Small intestine (tissue), 7 donors: ENCODE measurements at regions not wholly inside any gene's neighbourhood (a gene's known extent, or its start where the extent isn't known, plus 50 kb on each side); places are given as distances from the start of the nearest gene placed in this dataset.
"Not testable (repeated sequence)": the region's sequence is repeated elsewhere in the genome, so short reads cannot be mapped to it uniquely, and the experiment has no call there.

Experiments used
- DNase-seq, 2 donors: peaks; one replicate each; pipeline versions ENCODE4 v3.0.0 to v3.0.0-alpha.2; 2013
- FAIRE-seq: peaks from 2 replicates; lab custom pipeline; 2012; peaks lifted over from hg19 to GRCh38; lab: Jason Lieb, UNC
- H3K27ac ChIP-seq, 3 donors: one replicate each; pipeline ENCODE4 v1.5.1; 2013; ENCODE audit warnings: low read length in 2 of 3, mild to moderate bottlenecking in 2 of 3, control low read depth in 1 of 3, inconsistent platforms in 1 of 3, low read depth in 1 of 3, moderate library complexity in 1 of 3
- H3K27me3 ChIP-seq, 3 donors: one replicate each; pipeline ENCODE4 v1.6.1; 2013; ENCODE audit warnings: low read length in 3 of 3, inconsistent platforms in 1 of 3; ENCODE audit not compliant: control insufficient read depth in 3 of 3, insufficient read depth in 3 of 3
- H3K36me3 ChIP-seq, 3 donors: one replicate each; pipeline ENCODE4 v1.6.1; 2013; ENCODE audit warnings: low read length in 3 of 3, inconsistent platforms in 1 of 3, low read depth in 1 of 3, mild to moderate bottlenecking in 1 of 3, moderate library complexity in 1 of 3; ENCODE audit not compliant: control insufficient read depth in 3 of 3, insufficient read depth in 2 of 3
- H3K4me1 ChIP-seq, 3 donors: one replicate each; pipeline ENCODE4 v1.6.1; 2013; ENCODE audit warnings: low read length in 2 of 3, inconsistent platforms in 1 of 3, low read depth in 1 of 3, mild to moderate bottlenecking in 1 of 3, moderate library complexity in 1 of 3; ENCODE audit not compliant: control insufficient read depth in 3 of 3, insufficient read depth in 2 of 3
- H3K4me3 ChIP-seq, 3 donors: one replicate each; pipeline ENCODE4 v1.5.1; 2013; ENCODE audit warnings: low read length in 3 of 3, control low read depth in 1 of 3, inconsistent platforms in 1 of 3, low read depth in 1 of 3, mild to moderate bottlenecking in 1 of 3, moderate library complexity in 1 of 3
- H3K9me3 ChIP-seq, 2 donors: one replicate each; pipeline ENCODE4 v1.6.1; 2013; ENCODE audit warnings: low read depth in 1 of 2, low read length in 1 of 2; ENCODE audit not compliant: control insufficient read depth in 2 of 2, insufficient read depth in 1 of 2
- whole genome bisulfite sequencing, 3 donors: extraction: QIAGEN DNeasy Blood & Tissue Kit; methylation state at CpG; one replicate each; pipeline ENCODE4 v1.1.7; 2013; 5-methylcytosine and 5-hydroxymethylcytosine counted together
- donor health status: healthy with polysubstance abuse.
- donor health status: control.
- donor health status: control.
- donor health status: Bipolar disorder and iron deficiency.
- donor health status: healthy.

GRCh38 chr11:37322333-37323194 is 724.5 kb upstream of the RAG2 start:
- DNase-seq (peak in 1 of 2 donors; percentile 47), FAIRE-seq (no peak)
- Histone ChIP-seq H3K4me1 (no peaks in the 10 kb centered on the region), H3K9me3 (no peaks in the 10 kb centered on the region), H3K36me3 (no peaks in the 10 kb centered on the region), H3K4me3 (no peak overlapping the region), H3K27ac (no peak overlapping the region), H3K27me3 (no peaks in the 10 kb centered on the region)
- WGBS, 3 donors = 34 to 70% (median 43%) methylated on average over 8 of the region's 8 CpGs

GRCh38 chr11:37320921-37321320 is 722.9 kb upstream of the RAG2 start:
- Histone ChIP-seq H3K27me3 (no peaks in the 10 kb centered on the region), H3K27ac (no peak overlapping the region), H3K36me3 (no peaks in the 10 kb centered on the region), H3K9me3 (no peaks in the 10 kb centered on the region), H3K4me1 (no peaks in the 10 kb centered on the region), H3K4me3 (no peak overlapping the region)
- no peak for DNase-seq
- no peak for FAIRE-seq

GRCh38 chr11:37317803-37318202 is 719.8 kb upstream of the RAG2 start:
- no peak for FAIRE-seq
- Histone ChIP-seq H3K4me3 (no peak overlapping the region), H3K27me3 (no peaks in the 10 kb centered on the region), H3K4me1 (no peaks in the 10 kb centered on the region), H3K27ac (no peak overlapping the region), H3K36me3 (no peaks in the 10 kb centered on the region), H3K9me3 (no peaks in the 10 kb centered on the region)
- no peak for DNase-seq
- 49 to 77% (median 71%) methylated on average over 1 of the region's 1 CpG for WGBS, 3 donors

GRCh38 chr11:37313266-37313665 is 715.2 kb upstream of the RAG2 start:
- WGBS, 3 donors = 59 to 83% (median 77%) methylated on average over 2 of the region's 2 CpGs
- DNase-seq (no peak), FAIRE-seq (no peak)
- H3K4me3 ChIP-seq = no peak overlapping the region
- H3K27me3 ChIP-seq = no peaks in the 10 kb centered on the region
- no peaks in the 10 kb centered on the region for H3K36me3 ChIP-seq
- H3K4me1 ChIP-seq = no peaks in the 10 kb centered on the region
- H3K9me3 ChIP-seq = peaks cover 0 to 4% of the 10 kb centered on the region in 2 donors
- H3K27ac ChIP-seq = no peak overlapping the region

DNA sequence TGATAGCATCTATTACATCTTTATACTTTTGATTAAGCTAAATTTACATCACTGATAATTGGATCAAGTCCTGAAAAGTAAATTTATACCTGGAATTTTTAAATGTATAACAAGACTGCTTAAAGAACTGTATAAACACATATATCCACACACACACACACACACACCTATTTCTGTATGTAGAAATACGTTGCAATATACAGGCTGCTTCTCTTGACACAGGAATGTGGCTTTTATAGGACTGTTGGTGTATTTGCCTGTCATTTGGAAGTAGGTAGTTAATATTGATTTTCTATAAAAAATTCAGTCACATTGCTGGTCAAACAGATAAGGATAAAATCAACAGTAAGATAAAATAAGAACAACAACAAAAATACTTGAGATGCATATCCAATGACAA is 708.5 kb upstream of the RAG2 start:
- FAIRE-seq = no peak
- no peaks in the 10 kb centered on the region for H3K4me1 ChIP-seq
- no peaks in the 10 kb centered on the region for H3K27me3 ChIP-seq
- no peak overlapping the region for H3K27ac ChIP-seq
- no peak for DNase-seq
- H3K4me3 ChIP-seq = no peak overlapping the region
- WGBS, 3 donors = 10 to 41% (median 10%) methylated on average over 1 of the region's 1 CpG
- no peaks in the 10 kb centered on the region for H3K36me3 ChIP-seq
- peaks cover 0 to 8% of the 10 kb centered on the region in 2 donors for H3K9me3 ChIP-seq

DNA sequence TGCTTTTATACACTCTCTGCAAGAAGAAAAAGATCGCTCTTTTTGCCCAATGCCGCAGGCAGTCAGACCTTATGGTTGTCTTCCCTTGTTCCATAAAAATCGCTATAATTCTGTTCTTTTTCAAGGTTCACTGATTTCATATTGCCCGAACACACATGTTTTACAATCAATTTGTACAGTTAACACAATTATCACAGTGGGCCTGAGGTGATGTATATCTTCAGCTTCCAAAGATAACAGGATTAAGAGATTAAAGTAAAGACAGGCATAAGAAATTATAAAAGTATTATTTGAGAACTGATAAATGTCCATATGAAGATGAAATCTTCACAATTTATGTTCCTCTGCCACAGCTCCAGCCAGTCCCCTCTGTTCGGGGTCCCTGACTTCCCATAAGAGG is 703.4 kb upstream of the RAG2 start:
- FAIRE-seq, H3K9me3 ChIP-seq, H3K4me1 ChIP-seq, DNase-seq, H3K27ac ChIP-seq, H3K27me3 ChIP-seq, H3K36me3 ChIP-seq, H3K4me3 ChIP-seq: not testable (repeated sequence)
- 83 to 87% (median 86%) methylated on average over 5 of the region's 5 CpGs for WGBS, 3 donors

GRCh38 chr11:37298173-37298572 is 700.1 kb upstream of the RAG2 start:
- Histone ChIP-seq H3K4me1 (no peaks in the 10 kb centered on the region), H3K27me3 (no peaks in the 10 kb centered on the region), H3K27ac (no peak overlapping the region), H3K36me3 (no peaks in the 10 kb centered on the region), H3K9me3 (peaks cover 0 to 9% of the 10 kb centered on the region in 2 donors), H3K4me3 (no peak overlapping the region)
- no peak for FAIRE-seq
- 39 to 59% (median 43%) methylated on average over 2 of the region's 2 CpGs for WGBS, 3 donors
- no peak for DNase-seq

GRCh38 chr11:37286890-37287289 is 688.9 kb upstream of the RAG2 start:
- no peaks in the 10 kb centered on the region for H3K36me3 ChIP-seq
- H3K27me3 ChIP-seq = no peaks in the 10 kb centered on the region
- H3K9me3 ChIP-seq = no peaks in the 10 kb centered on the region
- FAIRE-seq = no peak
- no peak overlapping the region for H3K27ac ChIP-seq
- no peak for DNase-seq
- H3K4me3 ChIP-seq = no peak overlapping the region
- WGBS, 3 donors = 57 to 68% (median 68%) methylated on average over 3 of the region's 3 CpGs
- no peaks in the 10 kb centered on the region for H3K4me1 ChIP-seq

DNA sequence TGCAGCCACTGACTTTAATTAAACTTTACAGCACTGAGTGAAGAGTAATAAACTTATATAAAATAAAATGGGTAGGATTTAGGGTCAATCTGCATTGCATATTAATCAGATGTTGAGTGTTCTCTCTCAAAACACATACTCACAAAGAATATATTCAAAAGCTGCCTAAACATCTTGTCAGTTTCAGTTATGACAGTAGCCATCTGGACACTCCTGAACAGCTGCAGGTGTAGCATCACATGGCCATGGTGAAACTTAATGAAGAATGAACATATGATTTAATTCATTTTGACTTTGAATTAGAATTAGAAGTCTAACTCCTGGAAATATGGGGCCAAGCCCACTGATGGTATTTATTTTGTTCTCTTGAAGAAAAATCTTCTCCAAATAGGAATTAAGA is 684.3 kb upstream of the RAG2 start:
- H3K36me3 ChIP-seq = no peaks in the 10 kb centered on the region
- H3K9me3 ChIP-seq = no peaks in the 10 kb centered on the region
- DNase-seq (no peak), FAIRE-seq (no peak)
- no peak overlapping the region for H3K27ac ChIP-seq
- H3K4me1 ChIP-seq = no peaks in the 10 kb centered on the region
- no peaks in the 10 kb centered on the region for H3K27me3 ChIP-seq
- H3K4me3 ChIP-seq = no peak overlapping the region
